Superior temporal gyrus (tissue), 1 donor: ENCODE measurements at regions not wholly inside any gene's neighbourhood (a gene's known extent, or its start where the extent isn't known, plus 50 kb on each side); places are given as distances from the start of the nearest gene placed in this dataset.

Experiments
- DNase-seq: peaks from one replicate; pipeline ENCODE4 v3.0.0-alpha.2; 2016; ENCODE audit errors: extremely low spot score

DNA sequence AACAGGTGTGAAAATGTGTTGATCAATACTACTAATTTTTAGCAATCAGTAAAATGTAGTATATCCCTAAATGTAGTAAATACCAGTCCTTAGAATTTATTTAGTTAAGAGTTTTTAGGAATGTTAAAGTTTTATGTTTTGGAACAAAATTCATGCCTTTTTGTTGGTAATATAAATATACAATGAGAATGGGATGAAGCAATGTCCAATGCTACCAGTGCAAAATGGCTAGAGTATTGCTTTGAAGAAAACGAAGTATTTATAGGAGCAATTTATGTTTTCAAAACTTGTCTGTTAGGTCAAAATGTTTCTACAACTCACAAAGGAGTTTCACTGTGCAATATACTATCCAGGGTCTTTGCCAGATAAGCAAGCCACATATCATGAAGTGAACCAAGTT is 851.5 kb downstream of the PCDH18 start:
- no peak for DNase-seq

DNA sequence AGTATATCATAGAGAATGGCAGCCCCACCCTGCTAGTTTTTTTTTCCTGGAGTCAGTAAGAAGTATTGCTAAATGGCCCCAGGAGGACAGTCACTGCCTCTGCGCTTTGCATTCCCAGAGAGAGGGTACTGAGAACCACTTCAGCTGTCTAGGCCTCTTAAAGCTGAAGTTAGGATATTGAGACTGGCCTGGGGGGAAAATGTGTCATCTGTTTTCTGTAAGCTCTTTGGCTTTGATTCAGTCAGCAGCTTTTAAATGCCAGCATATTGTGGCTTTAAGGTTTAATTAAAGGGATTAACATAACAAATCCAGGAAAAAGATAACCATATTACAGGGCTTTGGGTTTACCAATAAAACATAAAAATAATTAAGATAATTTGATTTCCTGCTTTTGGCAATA is 852.0 kb downstream of the PCDH18 start:
- DNase-seq, result no peak

DNA sequence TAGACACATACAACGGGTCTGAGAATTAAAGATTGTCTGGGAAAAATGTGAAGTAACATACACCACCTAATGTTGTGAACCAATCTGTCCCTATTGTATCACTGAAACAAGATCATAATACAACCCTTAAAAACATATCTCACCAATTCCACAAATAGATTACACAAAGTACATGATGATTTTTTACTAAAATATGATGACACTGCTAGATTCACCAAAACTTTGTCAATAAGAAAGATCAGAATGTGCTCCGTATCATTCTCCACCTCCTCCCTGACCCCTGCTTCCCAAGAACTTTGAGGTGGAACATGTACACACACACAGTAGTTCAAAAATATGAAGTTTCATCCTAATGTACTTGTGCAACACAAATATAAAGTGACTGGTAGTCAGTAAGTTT is 862.0 kb downstream of the PCDH18 start:
- no peak for DNase-seq

DNA sequence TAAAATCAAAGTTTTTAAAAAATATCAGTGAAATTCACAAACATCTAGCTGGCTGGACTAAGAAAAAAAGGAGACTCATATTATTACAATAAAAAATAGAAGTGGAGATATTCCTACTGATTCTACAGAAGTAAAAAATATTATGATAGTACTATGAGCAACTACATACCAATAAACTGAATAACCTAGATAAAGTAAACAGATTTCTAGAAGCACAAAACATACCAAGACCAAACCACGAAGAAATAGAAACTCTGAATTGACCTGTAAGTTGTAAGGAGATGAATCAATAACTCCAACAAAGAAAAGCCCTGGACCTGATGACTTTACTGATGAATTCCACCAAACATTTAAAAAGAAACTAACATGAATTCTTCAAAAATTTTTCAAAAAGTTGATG is 867.3 kb downstream of the PCDH18 start:
- DNase-seq, result no peak

DNA sequence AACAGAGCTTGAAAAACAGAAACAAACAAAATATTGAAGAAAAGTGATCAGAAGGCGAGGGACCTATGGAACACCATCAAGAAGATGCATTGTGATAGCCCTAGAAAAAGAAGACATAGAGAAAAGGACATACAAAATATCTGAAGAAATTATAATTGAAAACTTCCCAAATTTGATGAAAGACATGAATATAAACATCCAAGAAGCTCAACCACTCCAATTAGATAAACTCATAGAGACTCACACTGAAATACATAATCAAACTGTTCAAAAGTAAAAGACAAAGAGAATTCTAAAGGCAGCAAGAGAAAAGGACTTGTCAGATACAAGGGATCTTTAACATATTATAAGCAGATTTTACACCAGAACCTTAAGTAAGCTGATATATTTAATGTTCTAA is 869.8 kb downstream of the PCDH18 start:
- DNase-seq, result no peak

DNA sequence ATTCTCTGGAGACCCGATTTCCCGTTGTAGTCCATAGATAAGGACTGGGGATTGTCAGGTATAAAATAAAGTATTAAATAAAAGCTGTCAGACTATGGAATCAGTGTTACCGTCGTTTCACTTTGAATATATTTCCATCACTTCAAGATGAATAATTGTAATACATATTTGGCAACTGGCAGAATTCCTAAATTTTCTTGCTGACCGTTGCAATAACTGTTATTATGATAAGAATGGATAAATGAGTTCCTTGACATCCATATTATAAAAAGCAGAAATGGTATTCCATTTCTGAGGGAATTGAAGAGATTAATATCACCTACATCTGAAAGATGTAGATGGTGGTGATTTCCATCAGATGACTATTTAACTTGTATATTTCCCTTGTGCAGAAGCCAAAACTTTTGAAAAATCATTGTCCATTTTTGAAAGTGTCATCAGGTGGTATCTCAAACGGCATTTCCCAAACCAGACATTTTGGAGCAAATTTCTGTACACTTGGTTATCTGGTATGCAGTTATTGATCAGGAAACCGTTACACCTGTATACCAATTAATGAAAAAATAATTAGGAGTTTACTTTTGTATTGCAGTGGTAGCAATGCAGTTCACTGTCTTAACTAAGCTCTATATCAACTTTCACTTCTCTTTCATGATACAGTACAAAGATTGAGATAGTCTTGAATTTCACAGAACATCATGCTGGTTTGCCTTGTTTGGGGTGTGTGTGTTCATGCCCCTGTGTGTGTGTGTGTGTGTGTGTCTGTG is 878.5 kb downstream of the PCDH18 start:
- DNase-seq, result no peak

DNA sequence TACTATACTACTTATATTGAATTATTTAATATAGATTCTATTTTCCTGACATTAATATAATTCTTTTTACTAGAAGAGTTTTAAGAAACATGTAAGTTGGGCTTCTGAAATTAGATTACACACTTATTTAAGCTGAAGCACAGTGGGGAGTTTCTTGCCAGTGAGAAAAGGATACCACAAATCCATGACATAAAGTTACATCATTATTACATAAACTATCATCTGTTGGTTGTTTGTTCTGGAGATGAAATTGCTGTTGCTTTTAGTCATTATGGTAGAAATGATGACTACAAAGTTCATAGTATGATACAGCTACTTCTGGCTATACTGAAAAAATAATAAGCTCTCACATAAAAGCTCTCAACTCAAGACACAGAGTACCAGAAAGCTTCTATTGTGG is 880.4 kb downstream of the PCDH18 start:
- DNase-seq, result no peak

DNA sequence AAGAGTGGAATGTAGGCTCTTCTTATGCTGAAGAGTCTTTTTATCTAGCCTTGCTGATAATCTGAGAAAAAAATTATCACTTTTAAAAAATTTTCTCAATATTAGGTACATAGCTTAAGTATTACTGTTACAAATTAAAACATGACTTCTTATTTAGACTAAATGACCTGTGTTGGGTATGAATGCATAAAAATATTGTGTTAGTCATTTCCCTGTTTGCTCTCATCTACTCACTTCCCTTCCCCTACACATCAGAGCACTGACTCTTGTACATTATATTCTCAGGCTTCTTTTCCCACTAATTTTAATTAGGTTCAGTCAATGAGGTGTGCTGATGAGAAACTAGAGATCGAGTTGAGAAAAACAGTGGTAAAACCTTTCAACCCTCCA is 881.0 kb downstream of the PCDH18 start:
- no peak for DNase-seq

DNA sequence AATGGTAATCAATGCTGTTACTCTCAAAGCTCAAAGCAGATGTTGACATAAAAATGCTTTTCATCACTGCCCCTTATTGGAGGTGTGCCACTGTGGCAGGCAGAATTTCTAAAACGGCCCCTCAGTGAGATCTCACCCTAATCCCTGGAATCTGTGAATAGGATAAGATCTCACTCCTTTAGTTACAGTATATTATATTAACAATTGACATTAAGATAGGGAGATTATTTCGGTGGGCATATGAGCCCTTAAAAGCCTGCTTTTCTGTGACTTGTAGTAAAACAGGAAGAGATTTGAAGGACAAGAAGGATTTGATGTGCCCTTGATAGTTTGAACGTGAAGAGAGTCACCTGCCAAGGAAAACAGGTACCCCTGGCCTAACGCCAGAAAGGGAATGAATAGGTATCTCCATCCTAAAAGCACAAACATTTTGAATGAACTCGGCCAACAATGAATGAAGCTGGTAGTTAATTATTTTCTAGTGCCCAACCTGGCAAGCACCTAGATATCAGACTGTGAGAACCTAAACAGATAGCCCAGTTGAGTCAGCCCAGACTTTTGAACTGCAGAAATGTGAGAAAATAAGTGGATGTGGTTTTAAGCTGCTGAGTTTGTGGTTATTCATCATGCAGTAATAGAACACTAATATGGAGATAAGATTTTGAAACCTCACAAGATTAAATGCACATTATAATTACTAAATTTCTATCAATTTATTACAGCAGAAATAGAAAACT is 881.6 kb downstream of the PCDH18 start:
- no peak for DNase-seq

DNA sequence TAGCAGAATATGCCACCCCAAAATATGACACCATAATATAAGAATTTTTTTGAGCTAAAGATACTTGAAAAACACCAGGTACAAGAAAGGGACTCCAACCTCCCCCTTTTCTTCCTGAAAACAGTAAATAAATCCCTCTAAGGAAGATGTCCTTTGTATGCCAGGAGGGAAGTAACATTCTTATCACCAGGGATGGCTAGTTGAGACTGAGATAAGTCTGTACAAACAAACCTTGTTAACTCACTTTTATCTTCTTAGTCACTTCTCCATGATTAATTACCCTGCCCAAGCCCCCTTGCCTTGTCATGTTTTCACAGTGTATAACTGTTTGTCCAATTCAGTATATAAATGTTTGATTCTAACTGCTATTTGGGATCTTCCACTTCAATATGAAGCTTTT is 888.0 kb downstream of the PCDH18 start:
- no peak for DNase-seq

DNA sequence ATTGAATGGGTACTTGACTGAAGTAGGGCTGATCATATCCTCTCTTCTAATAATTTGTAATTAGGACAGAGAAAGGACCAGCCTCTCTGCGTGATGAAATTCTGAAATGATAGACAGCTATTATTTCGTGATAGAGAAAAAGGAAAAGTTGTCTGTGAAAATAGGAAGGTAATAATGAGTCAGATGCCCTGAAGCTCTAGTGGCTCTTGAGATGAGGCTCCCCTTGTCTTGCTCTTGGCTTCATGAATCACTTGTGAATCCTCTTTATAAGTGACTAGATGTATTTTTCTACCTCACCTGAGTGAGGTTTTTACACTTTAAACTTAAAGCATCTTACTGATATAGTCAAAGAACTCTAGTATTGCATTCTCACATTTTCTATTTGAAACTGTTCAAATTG is 888.9 kb downstream of the PCDH18 start:
- DNase-seq, result no peak

DNA sequence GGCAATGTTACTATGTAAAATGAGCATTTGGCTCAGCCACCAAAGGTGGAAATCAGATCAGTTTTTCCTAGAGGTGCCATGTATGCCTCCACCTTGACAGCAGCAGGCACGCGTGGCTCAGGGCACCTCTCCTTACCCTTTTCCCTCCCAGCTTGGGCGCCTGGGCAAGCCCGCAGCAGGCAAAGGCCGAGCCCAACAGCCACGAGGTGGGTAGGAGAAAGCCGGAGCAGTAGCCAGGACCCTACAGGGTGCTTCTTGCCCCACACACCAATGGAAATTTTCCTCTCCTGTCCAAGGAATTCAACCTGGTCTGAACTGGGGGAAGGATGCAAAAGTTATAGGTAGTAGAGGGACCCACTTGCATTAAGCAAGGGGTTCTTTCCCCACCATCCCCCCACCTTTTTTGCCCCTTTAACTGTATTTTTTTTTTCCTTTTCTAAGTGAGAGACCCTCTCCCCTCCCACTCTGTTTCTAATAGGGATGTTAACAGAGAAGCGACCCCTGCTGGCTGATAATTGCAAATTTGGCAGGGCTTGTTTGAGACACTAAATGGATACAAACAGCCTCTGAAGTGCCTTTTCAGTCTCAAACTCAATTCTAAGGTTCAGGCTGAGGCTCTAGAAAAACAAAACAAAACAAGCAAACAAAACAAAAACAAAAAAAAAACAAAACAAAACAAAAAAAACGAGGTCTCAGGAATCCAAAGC is 895.1 kb downstream of the PCDH18 start:
- no peak for DNase-seq

DNA sequence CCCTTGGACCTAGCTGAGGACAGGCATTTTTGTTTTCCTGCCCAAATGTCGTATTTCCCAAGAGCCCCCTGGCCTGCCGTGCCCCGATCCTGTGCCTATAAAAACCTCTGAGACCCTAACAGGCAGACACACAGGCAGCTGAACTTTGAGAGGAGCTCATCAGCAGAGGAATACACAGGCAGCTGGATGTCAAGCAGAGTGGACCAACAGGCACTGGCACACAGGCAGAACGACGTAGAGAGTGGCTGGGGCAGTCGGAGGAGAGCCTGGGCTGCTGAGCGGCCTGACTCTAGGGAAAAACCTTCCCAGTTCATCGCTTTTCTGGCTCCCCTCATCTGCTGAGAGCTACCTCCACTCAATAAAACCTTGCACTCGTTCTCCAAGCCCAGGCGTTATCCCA is 896.1 kb downstream of the PCDH18 start:
- no peak for DNase-seq

DNA sequence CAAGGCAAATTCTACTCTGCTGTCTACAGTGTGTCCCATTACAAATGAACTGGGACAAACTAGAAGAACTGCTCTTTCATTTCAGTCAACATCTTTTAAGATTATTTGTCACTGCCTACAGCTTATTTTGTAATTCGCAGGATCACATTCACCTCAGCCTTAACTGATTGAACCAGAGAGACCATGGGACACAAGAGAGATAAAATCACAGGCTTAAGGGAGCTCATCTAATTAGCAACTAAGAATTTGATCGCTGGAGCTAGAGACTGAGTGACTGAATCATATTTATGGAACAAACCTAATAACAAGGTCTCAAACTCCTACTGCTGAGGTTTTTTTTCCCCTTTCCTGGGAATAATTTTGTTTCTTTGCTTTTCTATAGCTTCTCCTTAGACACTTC is 898.2 kb downstream of the PCDH18 start:
- no peak for DNase-seq

DNA sequence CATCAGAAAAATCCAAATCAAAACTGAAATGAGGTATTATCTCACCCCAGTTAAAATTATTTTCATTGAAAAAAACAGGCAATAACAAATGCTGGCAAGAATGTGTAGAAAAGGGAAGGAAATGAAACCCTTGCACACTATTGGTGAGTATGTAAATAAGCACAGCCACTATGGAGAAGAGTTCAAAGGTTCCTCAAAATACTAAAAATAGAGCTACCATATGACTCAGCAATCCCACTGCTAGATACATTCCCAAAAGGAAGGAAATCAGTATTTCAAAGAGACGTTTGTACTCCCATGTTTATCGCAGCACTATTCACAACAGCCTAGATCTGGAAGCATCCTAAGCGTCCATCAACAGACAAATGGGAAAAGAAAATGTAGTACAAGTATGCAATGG is 932.4 kb downstream of the PCDH18 start:
- DNase-seq, result no peak

DNA sequence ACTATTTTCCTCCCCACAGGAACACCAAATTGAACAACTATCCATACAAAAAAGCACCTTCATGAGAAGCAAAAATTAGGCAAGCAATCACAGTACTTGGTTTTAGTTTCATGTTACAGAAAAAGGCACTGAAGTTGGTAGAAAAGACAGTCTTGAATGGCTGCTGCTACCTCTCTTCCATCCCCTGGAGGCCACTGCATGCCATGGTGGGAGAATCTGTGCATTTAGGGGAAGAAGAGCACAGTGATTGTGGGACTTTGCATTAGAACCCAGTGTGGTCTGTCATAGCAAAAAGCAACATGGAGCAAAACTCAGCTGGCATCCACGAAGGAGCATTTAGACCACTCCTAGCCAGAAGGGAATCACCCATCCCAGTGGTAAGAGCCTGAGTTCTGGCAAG is 941.9 kb downstream of the PCDH18 start:
- DNase-seq, result no peak

DNA sequence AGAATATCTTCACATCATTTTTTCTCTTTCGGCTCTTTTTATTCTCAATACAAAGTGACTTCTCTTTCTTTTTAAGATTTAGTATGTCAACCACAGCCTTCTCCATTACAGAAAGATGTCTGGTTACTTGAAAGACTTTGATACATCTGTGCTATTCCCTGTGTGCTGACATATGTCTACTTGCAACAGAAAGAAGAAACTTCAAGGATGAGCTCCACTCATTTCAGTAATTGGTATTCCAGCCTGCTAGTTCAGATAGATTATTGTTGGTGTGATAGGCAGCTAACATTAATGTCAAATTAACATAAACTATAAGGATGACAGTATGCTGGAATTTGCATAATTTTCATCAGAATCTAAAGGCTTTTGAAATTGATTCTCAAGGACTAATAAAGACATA is 948.7 kb downstream of the PCDH18 start:
- DNase-seq, result no peak

DNA sequence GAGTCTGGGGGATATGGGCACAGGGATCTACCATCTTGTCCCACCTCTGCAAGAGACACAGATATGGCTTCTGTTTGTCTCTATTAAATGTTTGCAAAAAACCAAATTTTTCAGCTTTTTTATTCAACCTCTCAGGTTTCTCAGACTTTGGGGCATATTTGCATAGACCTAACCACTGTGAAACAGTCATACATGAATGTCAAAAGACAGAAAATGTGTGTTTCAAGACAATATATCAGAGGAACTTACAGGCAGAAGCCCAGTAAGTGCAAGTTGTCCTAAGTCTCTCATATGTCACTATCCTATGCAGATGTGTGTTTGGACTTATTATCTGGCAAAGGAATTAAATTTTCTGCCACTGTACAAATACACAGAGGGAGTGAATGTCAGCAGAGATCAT is 951.2 kb downstream of the PCDH18 start:
- no peak for DNase-seq

DNA sequence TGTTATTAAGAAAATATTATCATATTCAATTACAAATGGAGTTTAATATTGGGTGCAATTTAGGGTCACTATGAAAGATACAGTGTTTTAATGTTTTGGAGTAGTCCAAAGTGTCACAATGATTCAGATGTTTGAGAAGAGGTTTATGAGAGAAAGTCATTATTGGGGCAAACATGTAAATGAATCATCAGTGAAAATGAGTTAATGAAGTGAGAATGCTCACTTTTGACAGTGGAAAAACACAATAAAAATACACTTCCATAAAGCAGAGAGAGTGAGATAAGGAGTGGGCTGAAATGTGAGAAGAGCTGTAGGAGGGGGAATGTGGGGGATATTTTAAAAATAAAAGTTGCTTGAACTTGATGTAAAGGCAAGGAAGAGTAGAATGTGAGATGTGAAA is 957.1 kb downstream of the PCDH18 start:
- DNase-seq, result no peak

DNA sequence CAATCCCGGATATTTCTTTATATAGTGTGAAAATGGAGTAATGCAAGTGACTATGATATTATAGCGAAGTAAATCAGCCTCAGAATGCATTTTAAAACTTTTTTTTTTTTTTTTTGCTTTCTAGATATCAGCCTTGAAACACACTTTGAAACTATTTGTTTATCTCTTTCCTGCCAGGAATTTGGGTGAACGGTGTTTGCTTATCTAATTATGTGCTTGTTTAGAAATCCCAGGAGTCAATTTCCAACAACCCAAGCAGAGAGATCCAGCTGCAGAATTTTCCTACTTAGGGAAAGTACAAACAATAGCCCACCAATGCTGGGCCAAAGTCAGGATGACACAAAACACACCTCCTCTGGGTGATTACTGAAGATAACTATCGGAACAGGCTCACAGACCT is 958.8 kb downstream of the PCDH18 start:
- no peak for DNase-seq

DNA sequence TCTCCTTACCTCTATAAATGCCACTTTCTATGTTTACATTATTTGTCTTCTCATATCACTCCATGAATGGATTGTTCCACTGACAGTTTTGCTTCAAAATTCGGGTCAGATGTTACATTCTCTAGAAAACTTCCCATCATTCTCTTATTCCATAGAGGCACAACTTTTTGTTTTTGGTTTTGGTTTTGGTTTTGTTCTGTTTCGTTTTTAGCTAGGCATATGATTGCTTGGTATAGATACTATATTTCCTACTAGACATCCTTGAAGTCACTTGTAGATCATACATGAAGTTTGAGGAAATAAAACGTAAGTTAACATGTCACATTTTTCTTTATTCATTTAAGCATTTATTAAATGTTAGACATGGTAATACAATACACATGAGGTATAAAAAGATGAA is 961.0 kb downstream of the PCDH18 start:
- DNase-seq, result no peak

DNA sequence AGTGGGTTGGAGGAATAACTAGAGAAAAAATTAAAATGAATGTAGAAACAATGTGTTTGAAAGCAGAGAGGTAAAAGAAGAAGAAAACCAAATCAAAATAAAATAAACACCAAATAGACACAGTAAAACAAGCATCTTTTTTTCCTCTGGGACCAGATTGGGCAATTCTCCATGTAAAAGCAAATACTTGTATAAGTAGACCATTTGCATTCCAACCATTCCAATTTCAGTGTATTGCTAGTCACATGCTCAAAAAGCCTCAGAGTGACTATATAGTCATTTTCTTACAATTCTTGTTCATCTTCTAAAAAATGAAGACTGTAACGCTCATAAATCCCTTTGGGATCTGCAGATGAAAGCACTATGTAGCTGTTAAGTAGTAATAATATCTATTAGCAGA is 969.5 kb downstream of the PCDH18 start:
- no peak for DNase-seq

DNA sequence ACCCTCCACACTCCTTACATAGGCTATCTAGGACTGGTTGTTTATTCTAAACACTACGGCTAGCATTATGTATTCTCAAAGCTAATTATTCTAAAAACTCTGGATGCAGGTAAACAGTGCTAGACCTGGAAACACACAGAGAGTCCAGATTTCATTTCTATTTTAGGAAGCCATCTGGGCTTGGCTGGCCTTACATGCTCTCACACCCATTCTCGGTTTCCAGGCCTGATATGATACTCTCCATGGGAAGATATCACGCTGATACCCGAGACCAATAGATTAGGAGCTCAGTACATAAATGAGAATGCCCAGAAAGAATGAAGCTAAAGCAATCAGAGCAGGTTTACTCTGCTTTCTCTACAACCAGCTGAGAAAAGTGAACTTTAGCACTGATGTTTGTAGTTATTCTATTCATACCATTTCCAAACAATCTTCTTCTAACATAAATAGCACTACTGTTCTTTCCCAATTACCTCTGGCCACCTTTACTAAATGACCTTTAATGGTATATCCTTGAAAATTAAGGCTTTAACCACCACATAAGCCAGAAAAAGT is 973.3 kb downstream of the PCDH18 start:
- no peak for DNase-seq
